HG02884 (cell line): ENCODE measurements at regions not wholly inside any gene's neighbourhood (a gene's known extent, or its start where the extent isn't known, plus 50 kb on each side); places are given as distances from the start of the nearest gene placed in this dataset.
"Not testable (repeated sequence)": the region's sequence is repeated elsewhere in the genome, so short reads cannot be mapped to it uniquely, and the experiment has no call there.

ENCODE experiments used
- ATAC-seq: cut with Tn5 transposase; IDR thresholded peaks from one replicate; pipeline ENCODE4 v1.9.1; 2021; ENCODE audit warnings: mild to moderate bottlenecking, moderate library complexity; ENCODE audit not compliant: unreplicated experiment

- no peak for ATAC-seq
Observed at GRCh38 chr15:62270216-62270921, 105.3 kb upstream of the C2CD4B start.

- ATAC-seq: no peak
Observed at GRCh38 chr15:62272290-62272689, 107.2 kb upstream of the C2CD4B start.

- no peak for ATAC-seq
Observed at GRCh38 chr15:62275831-62276230, 110.7 kb upstream of the C2CD4B start.

- ATAC-seq: no peak
Observed at GRCh38 chr15:62277816-62278394, 112.8 kb upstream of the C2CD4B start.

- ATAC-seq: no peak
Observed at GRCh38 chr15:62278534-62278933, 113.4 kb upstream of the C2CD4B start.

- ATAC-seq: no peak
Observed at GRCh38 chr15:62279041-62279440, 114.0 kb upstream of the C2CD4B start.

GRCh38 chr15:62280625-62281024 is 115.5 kb upstream of the C2CD4B start:
- no peak for ATAC-seq

- not testable (repeated sequence) for ATAC-seq
Observed at GRCh38 chr15:62281801-62282200, 116.7 kb upstream of the C2CD4B start.

GRCh38 chr15:62287066-62287857 is 122.2 kb upstream of the C2CD4B start:
- ATAC-seq: no peak

- no peak for ATAC-seq
Observed at GRCh38 chr15:62288361-62289017, 123.4 kb upstream of the C2CD4B start.

GRCh38 chr15:62291262-62291661 is 126.2 kb upstream of the C2CD4B start:
- no peak for ATAC-seq

- no peak for ATAC-seq
Observed at GRCh38 chr15:62296756-62297507, 131.8 kb upstream of the C2CD4B start.

- no peak for ATAC-seq
Observed at GRCh38 chr15:62297522-62297921, 132.4 kb upstream of the C2CD4B start.

- no peak for ATAC-seq
Observed at GRCh38 chr15:62297933-62298332, 132.8 kb upstream of the C2CD4B start.

GRCh38 chr15:62298811-62299210 is 133.7 kb upstream of the C2CD4B start:
- ATAC-seq: no peak

GRCh38 chr15:62299541-62299940 is 134.5 kb upstream of the C2CD4B start:
- no peak for ATAC-seq

GRCh38 chr15:62301993-62302675 is 137.0 kb upstream of the C2CD4B start:
- no peak for ATAC-seq

GRCh38 chr15:62306851-62307504 is 141.9 kb upstream of the C2CD4B start:
- no peak for ATAC-seq

GRCh38 chr15:62307551-62307950 is 142.5 kb upstream of the C2CD4B start:
- no peak for ATAC-seq
